ENCODE measurements at regions not wholly inside any gene's neighbourhood (a gene's known extent, or its start where the extent isn't known, plus 50 kb on each side); places are given as distances from the start of the nearest gene placed in this dataset.

DNA sequence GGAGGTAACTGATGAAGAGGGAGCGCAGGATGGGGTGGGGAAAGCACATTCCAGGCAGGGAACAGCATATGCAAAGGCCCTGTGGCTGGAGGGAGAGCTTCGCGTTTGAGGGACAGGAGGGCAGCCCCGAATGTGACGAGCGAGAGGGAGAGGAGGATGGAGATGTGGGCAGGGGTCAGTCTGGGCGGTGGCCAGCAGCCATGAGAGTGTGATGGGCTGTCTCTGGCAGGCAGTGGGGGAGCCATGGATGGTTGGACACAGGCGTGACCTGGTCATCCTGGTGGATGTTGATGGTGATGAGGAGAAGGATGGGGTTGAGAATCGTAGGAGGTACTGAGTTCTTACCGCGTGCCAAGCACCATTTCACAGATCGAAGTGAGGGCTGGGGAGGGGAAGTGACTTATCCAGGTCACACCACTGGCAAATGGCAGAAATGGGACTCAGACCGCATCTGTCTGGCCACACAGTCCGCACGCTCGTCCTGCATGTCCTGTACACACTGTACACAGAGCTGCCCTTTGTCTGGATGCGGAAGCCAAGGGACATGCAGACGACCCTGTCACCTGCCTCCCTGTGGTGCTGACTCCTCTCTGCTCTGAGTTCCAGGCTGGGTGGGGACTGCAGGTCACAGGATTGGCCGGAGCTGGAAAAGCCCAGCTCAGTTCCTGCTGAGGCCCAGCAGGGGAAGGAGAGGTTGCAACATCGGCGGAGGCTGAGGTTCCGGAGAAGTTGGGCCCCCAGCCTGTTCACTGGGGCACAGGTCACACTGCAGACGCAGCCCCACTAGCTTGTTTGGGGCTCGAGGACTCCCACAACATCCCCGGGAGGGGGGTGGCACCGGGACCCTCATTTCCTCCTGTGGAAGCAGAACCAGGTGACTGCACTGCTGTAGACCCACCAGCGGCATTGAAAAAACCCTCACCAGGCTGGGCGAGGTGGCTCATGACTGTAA is 165.6 kb upstream of the IER5L start:
- DNase-seq (ENCODE audit: low read depth, low spot score) = no peak

DNA sequence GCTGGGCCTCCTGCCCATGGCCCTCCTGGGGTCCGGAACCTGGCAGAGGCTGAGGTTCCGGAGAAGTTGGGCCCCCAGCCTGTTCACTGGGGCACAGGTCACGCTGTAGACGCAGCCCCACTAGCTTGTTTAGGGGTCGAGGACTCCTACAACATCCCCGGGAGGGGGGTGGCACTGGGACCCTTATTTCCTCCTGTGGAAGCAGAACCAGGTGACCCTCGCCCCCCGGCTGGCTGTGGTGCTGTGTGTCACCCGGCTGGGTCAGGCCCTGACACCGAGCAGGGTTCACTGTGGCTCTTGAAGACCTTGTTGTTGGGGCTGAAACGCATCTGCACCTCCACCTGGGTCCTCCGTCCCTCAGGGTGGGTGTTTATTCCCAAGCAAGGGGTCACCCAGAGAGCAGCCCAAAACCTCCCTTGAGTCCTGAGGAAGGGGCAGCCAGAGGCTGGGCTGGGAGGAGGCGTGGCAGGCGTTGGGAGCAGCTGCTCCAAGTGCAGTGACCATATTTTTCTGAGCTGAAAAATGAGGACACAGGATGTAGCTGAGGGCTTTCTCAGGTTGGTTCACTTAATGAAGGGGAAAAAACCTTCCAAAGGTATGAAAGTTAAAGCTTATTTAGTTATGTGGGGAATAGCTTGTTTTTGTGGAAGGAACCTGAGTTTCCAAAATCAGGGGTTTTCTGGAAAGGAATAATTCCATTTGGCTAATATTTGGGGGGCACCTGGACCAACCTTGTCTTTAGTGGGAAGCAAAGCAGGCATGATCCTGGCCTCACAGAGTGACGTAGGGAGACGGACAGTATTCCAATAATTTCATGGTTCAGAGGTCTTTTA is 164.7 kb upstream of the IER5L start:
- no peak for DNase-seq (ENCODE audit: low read depth, low spot score)

GRCh38 chr9:129341987-129342348 is 163.9 kb upstream of the IER5L start:
- no peak for DNase-seq (ENCODE audit: low read depth, low spot score)

- no peak for DNase-seq (ENCODE audit: low read depth, low spot score)
Observed at GRCh38 chr9:129341171-129341986, 163.3 kb upstream of the IER5L start.

DNA sequence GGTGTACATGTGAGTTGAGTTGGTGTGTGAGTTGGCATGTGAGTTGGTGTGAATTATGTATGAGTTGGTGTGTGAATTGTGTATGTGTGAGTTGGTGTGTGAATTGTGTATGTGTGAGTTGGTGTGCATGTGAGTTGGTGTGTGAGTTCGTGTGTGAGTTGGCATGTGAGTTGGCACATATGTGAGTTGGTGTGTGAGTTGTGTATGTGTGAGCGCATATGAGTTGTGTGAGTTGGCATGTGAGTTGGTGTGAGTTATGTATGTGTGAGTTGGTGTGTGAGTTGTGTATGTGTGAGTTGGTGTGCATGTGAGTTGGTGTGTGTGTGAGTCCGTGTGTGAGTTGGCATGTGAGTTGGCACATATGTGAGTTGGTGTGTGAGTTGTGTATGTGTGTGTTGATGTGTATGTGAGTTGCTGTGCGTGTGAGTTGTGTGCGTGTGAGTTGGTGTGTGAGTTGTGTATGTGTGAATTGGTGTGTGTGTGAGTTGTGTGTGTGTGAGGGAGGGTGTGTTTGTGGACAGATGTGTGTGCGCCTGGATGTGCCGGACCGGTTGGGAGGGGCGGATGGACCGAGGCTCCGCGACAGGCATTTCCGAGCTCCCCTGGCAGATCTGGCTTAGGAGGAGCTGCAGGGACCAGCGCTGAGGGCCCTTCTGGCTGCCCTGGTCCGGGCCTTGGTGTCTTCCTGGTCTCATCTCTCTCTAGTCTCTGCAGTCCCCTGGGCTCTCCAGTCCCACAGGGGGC is 162.5 kb upstream of the IER5L start:
- no peak for DNase-seq (ENCODE audit: low read depth, low spot score)

- no peak for DNase-seq (ENCODE audit: low read depth, low spot score)
Observed at GRCh38 chr9:129339539-129340157, 161.6 kb upstream of the IER5L start.

DNA sequence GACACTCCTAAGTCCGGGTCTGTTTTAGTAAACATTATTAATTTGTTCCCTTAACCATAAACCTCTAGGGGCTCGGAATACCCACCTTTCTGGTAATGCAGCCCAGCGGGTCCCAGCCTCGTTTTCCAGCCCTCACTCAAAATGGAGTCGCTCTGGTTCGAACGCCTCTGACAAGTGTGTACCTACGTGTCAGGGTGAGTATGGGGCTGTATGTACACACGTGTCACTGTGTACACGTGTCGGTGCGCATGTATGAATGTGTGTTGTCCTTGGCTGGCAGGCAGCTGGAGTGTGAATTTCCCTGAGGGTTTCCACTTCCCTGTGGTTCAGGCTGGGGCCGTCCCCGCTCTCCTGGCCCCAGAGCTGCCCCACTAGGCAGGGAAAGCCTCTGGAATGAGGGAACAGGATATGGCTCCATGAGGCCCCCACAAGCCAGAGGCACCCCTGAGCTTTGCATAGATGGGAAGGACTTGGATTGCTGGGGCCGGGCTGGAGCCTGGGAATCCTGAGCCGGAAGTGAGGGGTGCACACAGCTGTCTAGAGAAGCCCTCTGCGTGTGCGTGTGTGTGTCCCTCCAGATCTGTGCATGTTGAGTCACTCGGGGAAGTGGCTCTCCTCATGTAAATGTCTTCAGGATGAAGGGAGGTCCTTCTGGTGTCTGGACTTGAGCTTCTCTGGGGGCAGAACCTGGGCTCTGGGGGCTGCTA is 160.8 kb upstream of the IER5L start:
- no peak for DNase-seq (ENCODE audit: low read depth, low spot score)

GRCh38 chr9:129337336-129338140 is 159.5 kb upstream of the IER5L start:
- no peak for DNase-seq (ENCODE audit: low read depth, low spot score)

DNA sequence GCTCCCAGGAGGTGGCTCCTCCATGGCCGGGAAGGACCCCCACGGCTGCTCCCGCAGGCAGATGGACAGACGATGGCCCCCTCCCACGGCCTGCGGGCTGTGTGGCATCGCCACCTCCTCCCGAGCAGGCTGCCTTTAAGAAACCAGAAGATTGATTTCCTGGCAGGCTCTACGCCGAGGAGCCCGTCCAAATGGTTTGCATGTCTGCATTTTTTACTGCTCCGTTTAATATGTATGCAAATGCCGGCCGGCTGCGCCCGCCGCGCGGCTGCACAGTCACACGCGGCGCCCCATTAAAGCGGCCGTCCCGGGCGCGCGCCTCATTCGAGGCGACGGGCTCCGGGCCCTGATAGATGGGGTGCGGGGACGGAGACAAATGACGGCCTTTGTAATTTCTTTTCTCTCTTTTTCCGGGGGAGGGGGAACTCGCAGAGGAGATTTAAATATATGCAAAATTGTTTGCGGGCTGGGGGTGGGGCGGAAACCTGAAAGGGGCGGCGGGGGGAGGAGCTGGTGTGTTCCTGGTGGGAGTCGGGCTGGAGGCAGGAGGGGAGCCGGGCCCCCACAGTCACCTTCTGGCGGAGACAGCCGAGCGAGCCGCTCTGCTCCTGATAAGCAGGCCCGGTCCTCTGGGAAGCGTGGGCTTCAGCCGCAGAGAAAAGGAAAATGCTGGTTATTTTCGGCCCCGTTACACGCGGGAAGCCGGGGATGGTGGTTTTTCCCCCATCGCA is 158.7 kb upstream of the IER5L start:
- no peak for DNase-seq (ENCODE audit: low read depth, low spot score)

GRCh38 chr9:129336130-129336528 is 158.1 kb upstream of the IER5L start:
- DNase-seq (ENCODE audit: low read depth, low spot score) = no peak

GRCh38 chr9:129335464-129336129 is 157.5 kb upstream of the IER5L start:
- DNase-seq (ENCODE audit: low read depth, low spot score) = no peak

- DNase-seq (ENCODE audit: low read depth, low spot score) = no peak
Observed at GRCh38 chr9:129334105-129334935, 156.3 kb upstream of the IER5L start.

DNA sequence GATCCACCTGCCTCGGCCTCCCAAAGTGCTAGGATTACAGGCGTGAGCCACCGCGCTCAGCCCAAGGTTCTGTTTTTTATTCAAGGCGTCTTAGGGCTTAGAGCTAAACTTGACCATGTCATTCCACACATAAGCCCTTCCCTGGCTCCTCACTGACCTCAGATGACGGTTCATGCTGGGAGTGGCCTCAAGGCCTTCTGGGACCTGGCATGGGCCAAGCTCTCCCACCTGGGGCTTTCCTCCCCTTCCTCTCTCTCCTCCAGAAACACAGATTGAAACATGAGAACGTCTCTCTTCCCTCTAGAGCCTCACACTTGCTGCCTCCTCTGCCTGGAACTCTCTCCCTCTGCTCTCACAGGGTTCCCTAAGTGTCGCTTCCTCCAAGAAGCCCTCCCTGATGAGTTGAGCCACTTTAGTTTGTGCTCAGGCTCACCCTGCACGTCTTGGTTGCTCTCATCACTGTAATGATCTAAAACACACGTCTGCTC is 155.6 kb upstream of the IER5L start:
- DNase-seq (ENCODE audit: low read depth, low spot score) = no peak

DNA sequence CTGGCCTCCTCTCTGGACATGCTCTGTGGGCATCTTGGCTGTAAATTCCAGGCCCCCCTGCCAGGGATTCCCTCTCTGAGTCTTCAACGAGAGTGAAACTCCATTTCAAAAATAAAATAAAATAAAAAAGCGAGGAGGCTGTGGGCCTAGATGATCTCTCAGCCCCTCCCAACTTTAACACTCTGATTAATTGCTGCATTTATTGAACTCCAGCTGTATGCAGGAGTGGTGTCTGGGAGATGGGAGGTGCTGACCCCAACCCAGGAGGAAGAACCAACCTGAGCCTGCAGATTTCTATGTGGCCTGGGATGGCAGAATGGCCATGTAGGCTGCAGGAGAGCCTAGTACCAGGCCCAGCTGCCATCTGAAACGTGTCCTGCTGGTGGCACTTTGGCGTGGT is 154.5 kb upstream of the IER5L start:
- no peak for DNase-seq (ENCODE audit: low read depth, low spot score)

GRCh38 chr9:129331772-129332500 is 153.9 kb upstream of the IER5L start:
- DNase-seq (ENCODE audit: low read depth, low spot score) = no peak

- no peak for DNase-seq (ENCODE audit: low read depth, low spot score)
Observed at GRCh38 chr9:129331493-129331765, 153.4 kb upstream of the IER5L start.

Data from activated CD4-positive, CD25-positive, alpha-beta regulatory T cell treated with anti-CD3 and anti-CD28 coated beads, Interleukin-2, amount 50 U/mL, for 16 hours (primary cell).